ENCODE measurements at regions not wholly inside any gene's neighbourhood (a gene's known extent, or its start where the extent isn't known, plus 50 kb on each side); places are given as distances from the start of the nearest gene placed in this dataset.

DNA sequence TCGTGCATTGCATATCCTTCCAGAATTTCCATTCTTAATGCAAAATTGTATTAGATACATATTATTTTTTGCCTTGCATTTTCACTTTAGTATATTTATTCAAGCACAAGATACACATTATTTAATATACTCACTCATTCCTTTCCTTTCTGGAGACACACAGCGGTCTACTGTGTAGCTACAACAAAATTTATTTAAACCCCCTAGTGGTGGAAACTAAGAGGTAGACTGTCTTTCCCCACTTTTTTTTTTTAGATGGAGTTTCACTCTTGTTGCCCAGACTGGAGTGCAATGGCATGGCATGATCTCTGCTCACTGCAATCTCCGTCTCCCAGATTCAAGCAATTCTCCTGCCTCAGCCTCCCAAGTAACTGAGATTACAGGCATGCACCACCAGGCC, 2040.3 kb upstream of the PCDH20 start:
- H2BK5ac ChIP-seq (ENCODE audit: low read depth, low read length, poor library complexity, severe bottlenecking) = no peak overlapping the region
- intact Hi-C loops (cut with micrococcal nuclease) (no loop called here), dilution Hi-C loops (cut with HindIII; ENCODE audit: low sequenced_read_pairs, unreplicated experiment) (no loop called here), in situ Hi-C loops (cut with MboI; ENCODE audit: low sequenced_read_pairs) (no loop called here)
- no peak overlapping the region for H3K9ac ChIP-seq (ENCODE audit: low read depth, low read length)
- CTCF ChIA-PET = interaction anchor here (0.6 kb wide), 2 partner anchors 311 to 438 kb away, joined by 3 read pairs; no protein-coding TSS in a partner anchor
- TF ChIP-seq RCOR1 (IDR thresholded peaks at IDR 0.05; ENCODE audit: insufficient replicate concordance, low read length) = no peak
- no peak for TF ChIP-seq SMC3 (IDR thresholded peaks at IDR 0.05; ENCODE audit: low read depth, low read length)
- TF ChIP-seq CEBPB (IDR thresholded peaks at IDR 0.05; ENCODE audit: low read depth, low read length) = no peak
- no peak for TF ChIP-seq MXI1 (IDR thresholded peaks at IDR 0.05; ENCODE audit: borderline replicate concordance, low read depth, low read length)
- TF ChIP-seq, protein P1, sequence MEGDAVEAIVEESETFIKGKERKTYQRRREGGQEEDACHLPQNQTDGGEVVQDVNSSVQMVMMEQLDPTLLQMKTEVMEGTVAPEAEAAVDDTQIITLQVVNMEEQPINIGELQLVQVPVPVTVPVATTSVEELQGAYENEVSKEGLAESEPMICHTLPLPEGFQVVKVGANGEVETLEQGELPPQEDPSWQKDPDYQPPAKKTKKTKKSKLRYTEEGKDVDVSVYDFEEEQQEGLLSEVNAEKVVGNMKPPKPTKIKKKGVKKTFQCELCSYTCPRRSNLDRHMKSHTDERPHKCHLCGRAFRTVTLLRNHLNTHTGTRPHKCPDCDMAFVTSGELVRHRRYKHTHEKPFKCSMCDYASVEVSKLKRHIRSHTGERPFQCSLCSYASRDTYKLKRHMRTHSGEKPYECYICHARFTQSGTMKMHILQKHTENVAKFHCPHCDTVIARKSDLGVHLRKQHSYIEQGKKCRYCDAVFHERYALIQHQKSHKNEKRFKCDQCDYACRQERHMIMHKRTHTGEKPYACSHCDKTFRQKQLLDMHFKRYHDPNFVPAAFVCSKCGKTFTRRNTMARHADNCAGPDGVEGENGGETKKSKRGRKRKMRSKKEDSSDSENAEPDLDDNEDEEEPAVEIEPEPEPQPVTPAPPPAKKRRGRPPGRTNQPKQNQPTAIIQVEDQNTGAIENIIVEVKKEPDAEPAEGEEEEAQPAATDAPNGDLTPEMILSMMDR (conservative IDR thresholded peaks at IDR 0.05; ENCODE audit: low read depth, low read length) = 0 out of 2 replicates have a peak, but pooled peaks have one; percentile 10
- ATAC-seq (ENCODE audit: low read depth) (no peak), DNase-seq (no peak)
- H2AFZ ChIP-seq (replicated peaks; ENCODE audit: low read length, poor library complexity) = no peak overlapping the region
- no peaks in the 10 kb centered on the region for H4K20me1 ChIP-seq (ENCODE audit: insufficient read depth, low read length)
- no peak overlapping the region for H2BK20ac ChIP-seq (ENCODE audit: low read depth, low read length)
- no peak overlapping the region for H3K56ac ChIP-seq (ENCODE audit: extremely low read depth, insufficient read depth, low read length)
- no peak overlapping the region for H2BK120ac ChIP-seq (ENCODE audit: low read depth, low read length)
- no peak overlapping the region for H2AK9ac ChIP-seq (replicated peaks; ENCODE audit: low read depth, low read length, poor library complexity)
- H3K23ac ChIP-seq (ENCODE audit: low read depth, low read length) = no peak overlapping the region
- H2AK5ac ChIP-seq (ENCODE audit: low read depth, low read length) = no peak overlapping the region
- H3K9me3 ChIP-seq (ENCODE audit: control insufficient read depth, insufficient read depth, low read length) = no peaks in the 10 kb centered on the region
- WGBS, 2 experiments (ENCODE audit: extremely low coverage in 2 of 2, insufficient read length in 1 of 2) = no CpG with 5 or more reads among the region's 3 CpGs
- H2BK15ac ChIP-seq (ENCODE audit: low read depth, low read length) = no peak overlapping the region
- H3K27ac ChIP-seq (ENCODE audit: insufficient read depth, low read length) = no peak overlapping the region
- H3K36me3 ChIP-seq (ENCODE audit: control insufficient read depth, insufficient read depth, low read length) = no peaks in the 10 kb centered on the region
- H3K4ac ChIP-seq (ENCODE audit: low read depth, low read length) = no peak overlapping the region
- H3K4me2 ChIP-seq (ENCODE audit: low read depth, low read length) = no peak overlapping the region
- H4K5ac ChIP-seq (ENCODE audit: low read depth, low read length) = no peak overlapping the region
- no peak overlapping the region for H3K4me3 ChIP-seq (ENCODE audit: insufficient read depth, low read depth, low read length)
- no peaks in the 10 kb centered on the region for H3K79me1 ChIP-seq (ENCODE audit: low read depth in 1 of 2, low read length in 2 of 2)
- no peak overlapping the region for H4K8ac ChIP-seq (ENCODE audit: low read depth in 2 of 2, low read length in 2 of 2)
- no peaks in the 10 kb centered on the region for H3K27me3 ChIP-seq (ENCODE audit: control insufficient read depth, insufficient read depth, low read length)
- POLR2A ChIA-PET (ENCODE audit: unreplicated experiment) = no interaction called here
- H4K91ac ChIP-seq (ENCODE audit: insufficient read depth, low read depth, low read length) = no peak overlapping the region
- no peaks in the 10 kb centered on the region for H3K9me1 ChIP-seq (ENCODE audit: insufficient read depth, low read length)
- no peak overlapping the region for H3K18ac ChIP-seq (ENCODE audit: low read depth, low read length)
- H3K14ac ChIP-seq (replicated peaks; ENCODE audit: low read depth, low read length) = no peak overlapping the region
- no TSS peak for BruUV-seq (replicated peaks)
- 0 out of 2 replicates have a peak, but pooled peaks cover 3% of the 10 kb centered on the region for H3K4me1 ChIP-seq (ENCODE audit: control insufficient read depth, insufficient read depth, low read length)
